Stimulated activated CD8-positive, alpha-beta memory T cell treated with anti-CD3 and anti-CD28 coated beads, Interleukin-2, amount 100 ng/mL, for 48 hours (primary cell): ENCODE measurements at regions not wholly inside any gene's neighbourhood (a gene's known extent, or its start where the extent isn't known, plus 50 kb on each side); places are given as distances from the start of the nearest gene placed in this dataset.
A peak's percentile ranks its signal among the peaks of the same experiment; 100 is the strongest.
"Not testable (repeated sequence)": the region's sequence is repeated elsewhere in the genome, so short reads cannot be mapped to it uniquely, and the experiment has no call there.

Experiments
- DNase-seq, 2 donors: peaks; one replicate each; pipeline ENCODE4 v3.0.0-alpha.2; 2020; ENCODE audit warnings: low read depth in 2 of 2

DNA sequence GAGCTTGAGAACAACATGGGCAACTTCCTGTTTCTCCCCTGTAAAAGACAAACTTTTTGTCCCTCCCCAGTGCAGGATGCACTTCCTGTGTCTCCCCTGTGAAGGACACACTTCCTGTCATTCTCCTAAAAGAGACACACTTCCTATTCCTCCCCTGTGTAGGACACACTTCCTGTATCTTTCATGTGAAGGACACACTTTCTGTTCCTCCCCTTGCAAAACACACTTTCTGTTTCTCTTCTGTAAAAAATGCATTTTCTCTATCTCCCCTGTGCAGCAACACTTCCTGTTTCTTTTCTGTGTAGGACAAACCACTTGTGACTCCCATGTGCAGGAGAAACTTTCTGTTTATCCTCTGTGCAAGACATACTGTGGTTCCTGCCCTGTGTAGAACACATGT, 488.6 kb upstream of the USP9Y start:
- no peak for DNase-seq

- DNase-seq: no peak
These were observed 485.4 kb upstream of the USP9Y start for GRCh38 chrY:12215564-12216022.

- no peak for DNase-seq
These were observed 470.1 kb upstream of the USP9Y start for GRCh38 chrY:12230921-12231320.

DNA sequence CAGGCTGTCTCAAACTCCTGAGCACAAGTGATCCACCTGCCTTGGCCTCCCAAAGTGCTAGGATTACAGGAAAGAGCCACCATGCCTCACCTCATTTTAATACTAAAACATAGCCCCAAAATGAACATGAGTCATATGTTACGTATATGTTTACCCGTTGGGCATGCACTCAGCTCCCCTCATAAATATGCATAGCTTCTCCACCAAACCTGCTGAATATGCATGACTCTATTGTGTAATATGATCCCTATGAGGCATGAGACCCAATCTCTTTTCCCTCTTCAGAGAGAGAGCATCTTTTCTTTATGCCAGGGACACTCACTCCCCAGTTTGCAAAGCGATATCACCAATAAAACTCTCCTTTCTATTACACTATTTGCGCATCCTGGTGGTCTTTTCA, 464.6 kb upstream of the USP9Y start:
- no peak for DNase-seq

- not testable (repeated sequence) for DNase-seq
These were observed 460.7 kb upstream of the USP9Y start for GRCh38 chrY:12240326-12240725.

DNA sequence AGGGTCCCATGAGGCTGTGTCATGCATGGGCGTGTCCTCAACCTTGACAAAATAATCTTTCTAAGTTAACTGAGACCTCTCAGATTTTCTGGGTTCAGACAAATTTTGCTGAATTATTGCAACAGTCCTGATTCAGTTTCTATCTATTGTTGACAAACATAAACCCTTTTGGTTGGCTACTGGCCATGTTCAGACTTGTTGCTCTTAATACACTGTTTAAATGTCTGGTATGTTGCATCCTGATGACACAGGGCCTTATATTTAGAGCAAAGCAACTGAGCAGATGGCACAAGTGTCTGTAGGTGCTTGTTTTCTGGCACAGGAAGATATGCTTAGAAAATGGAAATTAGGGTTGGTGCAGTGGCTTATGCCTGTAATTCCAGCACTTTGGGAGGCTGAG, 456.9 kb upstream of the USP9Y start:
- no peak for DNase-seq

GRCh38 chrY:12253756-12254155, 447.3 kb upstream of the USP9Y start:
- no peak for DNase-seq

- no peak for DNase-seq
These were observed 429.9 kb upstream of the USP9Y start for GRCh38 chrY:12271162-12271561.

DNA sequence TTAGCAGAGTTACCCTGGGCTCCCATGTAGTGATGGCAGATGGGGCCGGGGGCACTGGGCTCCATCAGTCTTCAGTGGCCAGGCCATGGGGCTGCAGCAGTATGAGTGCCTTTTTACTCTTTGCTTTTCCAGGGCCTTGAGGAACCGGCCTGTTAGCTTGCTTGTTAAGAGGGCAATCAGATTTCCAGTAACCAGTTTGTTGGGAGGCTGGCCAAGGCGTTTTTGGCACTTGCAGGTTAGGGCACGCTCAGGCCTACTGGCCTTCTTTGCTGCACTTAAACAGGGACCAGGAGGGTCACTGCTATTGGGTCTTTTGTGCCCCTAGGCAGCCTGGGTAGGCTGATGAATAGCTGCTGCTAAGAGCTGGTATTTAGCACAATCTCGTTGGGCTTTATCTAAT, 415.4 kb upstream of the USP9Y start:
- DNase-seq: no peak

DNA sequence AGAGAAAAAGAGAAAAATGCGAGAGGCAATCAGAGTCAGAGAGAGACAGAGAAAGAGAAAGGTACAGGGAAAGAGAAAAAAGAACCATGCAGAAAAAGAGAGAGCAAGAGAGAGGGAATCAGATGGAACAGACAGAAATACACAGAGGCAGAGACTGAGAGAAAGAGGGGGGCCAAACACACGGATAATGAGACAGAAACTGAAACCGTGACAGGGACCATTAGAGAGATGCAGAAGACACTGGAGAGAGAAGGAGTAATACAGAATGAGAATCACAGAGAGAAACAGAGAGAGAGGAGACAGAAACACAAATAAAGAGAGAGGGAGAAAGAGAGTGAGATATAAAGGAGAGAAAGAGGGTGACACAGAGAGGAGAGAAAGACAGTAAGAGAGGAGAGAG, 412.1 kb upstream of the USP9Y start:
- DNase-seq: no peak

DNA sequence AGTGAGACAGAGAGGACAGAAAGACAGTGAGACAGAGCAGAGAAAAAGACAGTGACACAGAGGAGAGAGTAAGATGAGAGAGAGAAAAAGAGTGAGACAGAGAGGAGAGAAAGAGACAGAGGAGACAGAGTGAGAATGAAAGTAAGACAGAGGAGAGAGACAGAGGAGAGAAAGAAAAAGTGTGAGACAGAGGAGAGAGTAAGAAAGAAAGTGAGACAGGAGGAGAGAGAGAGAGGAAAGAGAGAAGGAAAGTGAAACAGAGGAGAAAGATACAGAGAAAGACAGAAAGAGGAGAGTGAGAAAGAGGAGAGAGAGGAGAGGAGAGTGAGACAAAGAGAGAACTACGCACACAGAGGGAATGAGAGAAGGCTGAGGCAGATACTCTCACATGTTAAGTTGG, 411.6 kb upstream of the USP9Y start:
- no peak for DNase-seq

- DNase-seq: no peak
These were observed 408.5 kb upstream of the USP9Y start for GRCh38 chrY:12292542-12292941.

DNA sequence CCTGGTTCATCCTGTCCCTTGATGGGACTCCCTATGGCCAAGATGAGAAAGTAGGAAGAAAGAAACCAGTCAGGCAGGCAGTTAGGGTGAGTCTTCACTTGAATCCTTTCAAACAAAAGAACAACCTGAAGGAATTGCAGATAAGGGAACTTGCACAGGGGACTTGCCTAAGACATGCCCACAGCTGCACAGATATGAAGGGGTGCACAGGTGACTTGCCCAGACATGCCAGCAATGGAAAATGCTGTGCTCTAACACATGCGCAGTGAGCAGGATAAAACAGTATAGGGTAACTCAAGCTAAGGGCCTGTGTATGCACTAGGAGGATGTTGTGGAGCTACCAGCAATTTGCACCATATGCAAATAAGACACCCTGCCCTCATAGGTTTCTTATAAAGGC, 404.6 kb upstream of the USP9Y start:
- DNase-seq: no peak

GRCh38 chrY:12299796-12300195, 401.2 kb upstream of the USP9Y start:
- DNase-seq: not testable (repeated sequence)

DNA sequence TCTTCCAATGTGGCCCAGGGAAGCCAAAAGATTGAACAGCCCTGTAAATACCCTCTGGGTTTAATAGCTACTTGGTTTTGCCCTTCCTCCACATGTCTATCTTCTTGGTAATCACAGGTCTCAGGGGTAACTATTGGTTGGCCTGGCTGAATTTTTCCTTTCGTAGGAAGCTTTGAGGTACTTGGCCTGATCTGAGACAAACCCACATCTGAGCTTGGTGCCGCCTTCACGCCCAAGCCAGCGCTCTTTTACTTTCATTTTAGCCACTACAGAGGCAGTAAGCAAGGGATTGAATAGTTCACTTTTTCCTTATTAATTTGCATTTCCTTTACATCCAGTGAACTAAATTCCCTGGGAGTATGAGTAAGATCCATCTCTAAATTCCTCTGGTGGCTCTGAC, 397.6 kb upstream of the USP9Y start:
- DNase-seq: no peak

GRCh38 chrY:12305456-12305855, 395.6 kb upstream of the USP9Y start:
- DNase-seq: no peak

DNA sequence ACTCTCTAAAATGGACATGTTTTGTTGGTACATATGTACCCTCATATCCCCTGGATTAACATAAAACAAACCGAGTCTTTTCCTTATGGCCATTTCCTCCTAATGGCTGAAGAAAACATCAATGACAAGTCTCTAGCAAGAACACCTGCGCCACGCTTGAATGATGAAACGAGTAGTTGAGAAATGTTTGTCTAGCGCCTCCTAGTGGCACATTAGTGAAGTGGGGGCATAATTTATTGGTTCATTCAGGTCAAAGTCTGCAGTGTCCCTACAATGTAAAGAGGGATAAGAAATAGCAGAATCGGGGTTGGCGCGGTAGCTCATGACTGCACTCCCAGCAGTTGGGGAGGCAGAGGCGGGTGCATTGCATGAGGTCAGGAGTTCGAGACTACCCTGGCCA, 391.8 kb upstream of the USP9Y start:
- peak in 1 of 2 donors; percentile 1 for DNase-seq

DNA sequence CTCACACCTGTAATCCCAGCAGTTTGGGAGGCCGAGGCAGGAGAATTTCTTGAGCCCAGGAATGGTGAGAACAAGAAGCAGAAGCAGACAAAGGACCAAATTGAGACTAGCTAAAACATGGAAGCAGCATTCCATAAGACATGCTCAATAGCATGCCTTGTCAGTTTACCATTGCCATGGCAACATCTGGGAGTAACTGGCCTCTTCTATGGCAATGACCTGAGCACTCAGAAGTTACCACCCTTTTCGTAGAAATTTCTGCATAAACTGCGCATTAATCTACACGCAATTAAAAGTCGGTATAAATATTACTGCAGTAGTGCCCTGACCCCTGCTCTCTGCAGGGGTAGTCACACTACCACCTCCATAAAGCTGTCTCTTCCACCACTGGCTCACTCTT, 390.2 kb upstream of the USP9Y start:
- no peak for DNase-seq

GRCh38 chrY:12327751-12328150, 373.3 kb upstream of the USP9Y start:
- DNase-seq: no peak

DNA sequence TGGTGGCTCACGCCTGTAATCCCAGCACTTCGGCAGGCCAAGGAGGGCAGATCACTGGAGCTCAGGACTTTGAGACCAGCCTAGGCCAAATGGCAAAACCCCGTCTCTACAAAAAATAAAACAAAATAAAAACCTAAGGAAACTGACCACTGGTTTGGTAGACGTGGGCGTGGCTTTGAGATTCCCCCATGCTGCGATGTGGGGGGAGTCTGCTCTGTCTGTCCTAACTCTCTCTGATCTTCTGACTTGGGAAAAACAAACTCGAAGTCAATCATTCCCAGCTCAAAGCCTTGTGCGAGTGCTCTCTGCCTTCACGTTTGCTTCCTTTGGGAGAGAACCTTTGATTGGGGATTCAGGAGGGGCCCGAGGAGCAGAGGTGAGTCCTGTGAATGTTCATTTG, 369.1 kb upstream of the USP9Y start:
- DNase-seq: not testable (repeated sequence)

DNA sequence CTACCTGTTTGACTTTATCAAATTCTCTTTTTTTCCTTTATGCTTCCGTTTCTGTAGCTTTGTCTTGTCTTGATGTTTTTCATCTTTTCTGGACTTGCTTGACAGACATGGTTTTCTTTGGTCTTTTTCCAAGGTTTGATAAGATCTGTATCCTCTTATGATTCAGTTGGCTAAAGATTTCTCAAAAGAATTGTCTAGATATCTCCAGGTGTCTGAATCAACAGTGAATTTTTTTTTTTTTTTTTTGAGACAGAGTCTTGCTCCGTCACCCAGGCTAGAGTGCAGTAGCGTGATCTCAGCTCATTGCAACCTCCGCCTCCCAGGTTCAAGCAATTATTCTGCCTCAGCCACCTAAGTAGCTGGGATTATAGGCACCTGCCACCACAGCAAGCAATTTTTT, 357.8 kb upstream of the USP9Y start:
- no peak for DNase-seq

- no peak for DNase-seq
These were observed 352.9 kb upstream of the USP9Y start for GRCh38 chrY:12348181-12348580.

- no peak for DNase-seq
These were observed 343.8 kb upstream of the USP9Y start for GRCh38 chrY:12357204-12357603.

- DNase-seq: no peak
These were observed 343.4 kb upstream of the USP9Y start for GRCh38 chrY:12357655-12358054.

GRCh38 chrY:12358337-12358736, 342.7 kb upstream of the USP9Y start:
- DNase-seq: no peak
